H1 (cell line): ENCODE measurements at regions not wholly inside any gene's neighbourhood (a gene's known extent, or its start where the extent isn't known, plus 50 kb on each side); places are given as distances from the start of the nearest gene placed in this dataset.
A peak's percentile ranks its signal among the peaks of the same experiment; 100 is the strongest.

Source experiments
- CTCF ChIA-PET: fragments of 300-600 bp; sonication (Branson Sonifier 250); formaldehyde crosslinking; loops from one replicate; lab custom pipeline; 2021; ENCODE audit not compliant: partially characterized antibody; lab: Charles Lee
- POLR2A ChIA-PET: fragments of 300-600 bp; sonication (Branson Sonifier 250); formaldehyde crosslinking; loops from one replicate; lab custom pipeline; 2021; ENCODE audit warnings: inconsistent platforms; ENCODE audit not compliant: partially characterized antibody; lab: Charles Lee
- DNase-seq, 2 experiments: peaks; one replicate each; pipeline versions ENCODE4 v3.0.0 to v3.0.0-alpha.2; 2010 to 2022; ENCODE audit warnings: low spot score in 2 of 2, low read depth in 1 of 2, mixed read lengths in 1 of 2
- FAIRE-seq: peaks from 2 replicates; lab custom pipeline; 2011; peaks lifted over from hg19 to GRCh38; lab: Jason Lieb, UNC
- H2AFZ ChIP-seq: 2 replicates; pipeline ENCODE4 v1.8.1; 2012; ENCODE audit warnings: low read length, inconsistent platforms
- H2AK5ac ChIP-seq: 2 replicates; pipeline ENCODE4 v1.6.1; 2013; ENCODE audit warnings: low read depth, low read length
- H2BK120ac ChIP-seq: replicated peaks from 2 replicates; pipeline ENCODE3; 2013; ENCODE audit warnings: low read depth, low read length, inconsistent platforms
- H2BK12ac ChIP-seq: 2 replicates; pipeline ENCODE4 v1.6.1; 2013; ENCODE audit warnings: low read depth, low read length
- H2BK15ac ChIP-seq: 2 replicates; pipeline ENCODE4 v1.6.1; 2013; ENCODE audit warnings: low read length
- H2BK20ac ChIP-seq: 2 replicates; pipeline ENCODE4 v1.6.1; 2013; ENCODE audit warnings: low read length
- H2BK5ac ChIP-seq: 2 replicates; pipeline ENCODE4 v1.6.1; 2013; ENCODE audit warnings: low read depth, low read length
- H3K14ac ChIP-seq: 2 replicates; pipeline ENCODE4 v1.6.1; 2013; ENCODE audit warnings: inconsistent platforms; ENCODE audit not compliant: insufficient read length
- H3K18ac ChIP-seq: 2 replicates; pipeline ENCODE4 v1.6.1; 2013; ENCODE audit warnings: low read length; ENCODE audit errors: extremely low read depth
- H3K23ac ChIP-seq: 2 replicates; pipeline ENCODE4 v1.6.1; 2013; ENCODE audit warnings: inconsistent platforms; ENCODE audit not compliant: insufficient read length
- H3K23me2 ChIP-seq: 2 replicates; pipeline ENCODE4 v1.6.1; 2013; ENCODE audit warnings: low read depth, low read length
- H3K27ac ChIP-seq: 2 replicates; pipeline ENCODE4 v1.6.1; 2011; ENCODE audit warnings: low read depth, low read length, inconsistent platforms
- H3K27me3 ChIP-seq, 4 experiments: replicated peaks in 1 of 4; 1 replicate in 1 of 4; 2 replicates in 3 of 4; pipeline versions ENCODE4 v1.6.1 to v1.8.1; 2011 to 2013; ENCODE audit warnings: low read length in 3 of 4, mild to moderate bottlenecking in 3 of 4, inconsistent platforms in 2 of 4, mixed read lengths in 2 of 4, moderate library complexity in 1 of 4; ENCODE audit not compliant: control insufficient read depth in 3 of 4, insufficient read depth in 3 of 4; ENCODE audit errors: extremely low read depth in 1 of 4
- H3K36me3 ChIP-seq, 4 experiments: 2 replicates each; pipeline versions ENCODE4 v1.6.1 to v1.8.1; 2011 to 2013; ENCODE audit warnings: mild to moderate bottlenecking in 4 of 4, low read length in 3 of 4, moderate library complexity in 2 of 4, control low read depth in 1 of 4, inconsistent platforms in 1 of 4; ENCODE audit not compliant: insufficient read depth in 4 of 4, control insufficient read depth in 2 of 4
- H3K4ac ChIP-seq: replicated peaks from 2 replicates; pipeline ENCODE3; 2013; ENCODE audit warnings: low read length, low read depth, mixed read lengths, inconsistent platforms; ENCODE audit not compliant: insufficient read length
- H3K4me1 ChIP-seq, 4 experiments: replicated peaks in 1 of 4; 1 replicate in 1 of 4; 2 replicates in 3 of 4; pipeline versions ENCODE4 v1.6.1 to v1.8.1; 2011 to 2013; ENCODE audit warnings: low read length in 3 of 4, inconsistent platforms in 2 of 4, mixed read lengths in 1 of 4; ENCODE audit not compliant: insufficient read depth in 4 of 4, control insufficient read depth in 3 of 4
- H3K4me2 ChIP-seq, 2 experiments: 2 replicates each; pipeline versions ENCODE4 v1.6.1 to v1.8.1; 2011 to 2013; ENCODE audit warnings: low read depth in 2 of 2, low read length in 2 of 2, control low read depth in 1 of 2, inconsistent platforms in 1 of 2, mild to moderate bottlenecking in 1 of 2; ENCODE audit not compliant: insufficient read depth in 1 of 2
- H3K4me3 ChIP-seq, 4 experiments: fragments of 200-600, 300-600 bp in 1 of 4; sonication (generic), shearing (Covaris generic), sonication (Bioruptor Twin) in 1 of 4; 2 replicates each; pipeline versions ENCODE4 v1.5.1 to v1.8.1; 2011 to 2016; ENCODE audit warnings: low read length in 4 of 4, low read depth in 3 of 4, control low read depth in 2 of 4, inconsistent platforms in 2 of 4, mild to moderate bottlenecking in 2 of 4, mixed read lengths in 1 of 4, moderate library complexity in 1 of 4; ENCODE audit not compliant: insufficient read depth in 2 of 4; ENCODE audit errors: extremely low read depth in 1 of 4
- H3K56ac ChIP-seq: replicated peaks from 2 replicates; pipeline ENCODE3; 2013; ENCODE audit warnings: low read depth, mild to moderate bottlenecking, mixed read lengths, low read length, inconsistent platforms; ENCODE audit not compliant: insufficient read length
- H3K79me1 ChIP-seq: 2 replicates; pipeline ENCODE4 v1.6.1; 2013; ENCODE audit warnings: low read depth, low read length, control low read depth
- H3K79me2 ChIP-seq, 2 experiments: 2 replicates each; pipeline versions ENCODE4 v1.6.1 to v1.8.1; 2012 to 2013; ENCODE audit warnings: low read length in 2 of 2, mild to moderate bottlenecking in 2 of 2, inconsistent platforms in 1 of 2; ENCODE audit not compliant: insufficient read depth in 2 of 2, control insufficient read depth in 1 of 2
- H3K9ac ChIP-seq, 4 experiments: replicated peaks in 1 of 4; 1 replicate in 1 of 4; 2 replicates in 3 of 4; pipeline versions ENCODE4 v1.6.1 to v1.8.1; 2011 to 2013; ENCODE audit warnings: low read depth in 3 of 4, low read length in 3 of 4, control low read depth in 2 of 4, mild to moderate bottlenecking in 2 of 4, moderate library complexity in 2 of 4, inconsistent platforms in 1 of 4; ENCODE audit errors: extremely low read depth in 1 of 4
- H3K9me3 ChIP-seq, 2 experiments: 2 replicates each; pipeline versions ENCODE4 v1.6.1 to v1.8.1; 2012 to 2013; ENCODE audit warnings: mild to moderate bottlenecking in 2 of 2, moderate library complexity in 2 of 2, control low read depth in 1 of 2, inconsistent platforms in 1 of 2, low read depth in 1 of 2, low read length in 1 of 2, mixed read lengths in 1 of 2; ENCODE audit not compliant: insufficient read depth in 2 of 2
- H4K20me1 ChIP-seq, 2 experiments: replicated peaks in 1 of 2; 2 replicates each; pipeline versions ENCODE3 to v1.8.1; 2011 to 2013; ENCODE audit warnings: inconsistent platforms in 2 of 2, low read length in 2 of 2, mild to moderate bottlenecking in 1 of 2; ENCODE audit not compliant: insufficient read depth in 2 of 2, control insufficient read depth in 1 of 2
- H4K5ac ChIP-seq: 2 replicates; pipeline ENCODE4 v1.6.1; 2013; ENCODE audit warnings: low read length, low read depth, mixed read lengths, inconsistent platforms; ENCODE audit not compliant: insufficient read length
- H4K8ac ChIP-seq: 2 replicates; pipeline ENCODE4 v1.8.0; 2013; ENCODE audit warnings: mild to moderate bottlenecking, moderate library complexity, low read length, inconsistent platforms; ENCODE audit not compliant: insufficient read depth; ENCODE audit errors: extremely low read depth
- H4K91ac ChIP-seq: replicated peaks from 2 replicates; pipeline ENCODE3; 2013; ENCODE audit warnings: low read length, mixed read lengths, inconsistent platforms; ENCODE audit not compliant: insufficient read length
- ASH2L ChIP-seq: fragments of 200-600, 300-600 bp; sonication (generic); IDR thresholded peaks from one replicate; pipeline ENCODE4 v1.7.1; 2017; ENCODE audit warnings: low read length
- BACH1 ChIP-seq: IDR thresholded peaks from 2 replicates; pipeline ENCODE4 v1.6.1; 2012; ENCODE audit warnings: low read length, improper control_type of control experiment
- BCL11A ChIP-seq, 2 experiments: IDR thresholded peaks; one replicate each; pipeline ENCODE4 v1.6.1; 2011; ENCODE audit warnings: low read depth in 2 of 2, low read length in 2 of 2, mild to moderate bottlenecking in 2 of 2
- CREB1 ChIP-seq: IDR thresholded peaks from 2 replicates; pipeline ENCODE4 v1.6.1; 2012; ENCODE audit warnings: inconsistent platforms
- CTBP2 ChIP-seq: IDR thresholded peaks from 2 replicates; pipeline ENCODE4 v1.7.0; 2011; ENCODE audit warnings: borderline replicate concordance, mild to moderate bottlenecking, moderate library complexity, mixed read lengths, low read length; ENCODE audit not compliant: insufficient read depth, insufficient read length
- CTCF ChIP-seq, 3 experiments: IDR thresholded peaks; 1 replicate in 2 of 3; 2 replicates in 1 of 3; pipeline versions ENCODE4 v1.5.1 to v1.6.1; 2011; ENCODE audit warnings: low read length in 3 of 3, mild to moderate bottlenecking in 3 of 3, inconsistent platforms in 2 of 3, low read depth in 1 of 3, moderate library complexity in 1 of 3; ENCODE audit not compliant: insufficient read depth in 1 of 3; ENCODE audit errors: control extremely low read depth in 1 of 3
- EZH2 ChIP-seq: fragments of 200-600 bp; sonication (generic); IDR thresholded peaks from 2 replicates; pipeline ENCODE4 v1.7.1; 2012; ENCODE audit warnings: low read depth, mild to moderate bottlenecking, moderate library complexity, low read length, inconsistent platforms; ENCODE audit not compliant: severe bottlenecking
- PHF8 ChIP-seq: fragments of 200-600 bp; sonication (generic); conservative IDR thresholded peaks from 2 replicates; pipeline ENCODE4 v1.7.1; 2012; ENCODE audit warnings: low read depth, mild to moderate bottlenecking, inconsistent platforms, low read length, moderate library complexity
- RBBP5 ChIP-seq: IDR thresholded peaks from 2 replicates; pipeline ENCODE4 v1.7.1; 2012; ENCODE audit warnings: low read depth, mild to moderate bottlenecking, inconsistent platforms, low read length, moderate library complexity, borderline replicate concordance
- RXRA ChIP-seq: IDR thresholded peaks from 2 replicates; pipeline ENCODE4 v1.6.1; 2011; ENCODE audit warnings: low read depth, mild to moderate bottlenecking, low read length, moderate library complexity; ENCODE audit not compliant: insufficient read depth
- SIRT6 ChIP-seq: IDR thresholded peaks from one replicate; pipeline ENCODE4 v1.7.1; 2012; ENCODE audit warnings: low read length, inconsistent platforms
- TCF12 ChIP-seq: IDR thresholded peaks from 2 replicates; pipeline ENCODE4 v1.6.1; 2011; ENCODE audit warnings: low read depth, mild to moderate bottlenecking, low read length
- YY1 ChIP-seq: IDR thresholded peaks from 2 replicates; pipeline ENCODE4 v1.6.1; 2011; ENCODE audit warnings: low read depth, mild to moderate bottlenecking, low read length
- WGBS, 2 experiments: shearing (Covaris generic) in 1 of 2; methylation state at CpG; one replicate each; pipeline versions ENCODE4 v1.1.6 to v1.1.7; 2013 to 2015; ENCODE audit warnings: low lambda C conversion rate in 2 of 2, mixed read lengths in 2 of 2, inconsistent platforms in 1 of 2, low coverage in 1 of 2, missing lambda C conversion rate in 1 of 2; ENCODE audit not compliant: insufficient replicate concordance in 2 of 2, insufficient coverage in 1 of 2, insufficient read length in 1 of 2; ENCODE audit errors: extremely low coverage in 1 of 2, missing lambda C conversion rate in 1 of 2; 5-methylcytosine and 5-hydroxymethylcytosine counted together

- DNase-seq, result no peak
- no peak overlapping the region for H3K56ac ChIP-seq
- H3K14ac ChIP-seq, result no peak overlapping the region
- H2BK120ac ChIP-seq, result no peak overlapping the region
- POLR2A ChIA-PET, result interaction anchor here (1.3 kb wide), 1 partner anchor 9 kb away, joined by 3 read pairs; no protein-coding TSS in a partner anchor
- 83% methylated on average over 2 of the region's 2 CpGs; no CpG with 5 or more reads in 1 of the 2 experiments for WGBS, 2 experiments
- H3K9me3 ChIP-seq, result no peaks in the 10 kb centered on the region
- H3K79me1 ChIP-seq, result no peaks in the 10 kb centered on the region
- no peak overlapping the region for H3K4me3 ChIP-seq
- H3K4ac ChIP-seq, result no peak overlapping the region
- H3K79me2 ChIP-seq, result no peaks in the 10 kb centered on the region
- H3K4me1 ChIP-seq, result no peaks in the 10 kb centered on the region
- no peak overlapping the region for H3K18ac ChIP-seq
- H2BK15ac ChIP-seq, result no peak overlapping the region
- H3K23ac ChIP-seq, result no peak overlapping the region
- no peak overlapping the region for H3K9ac ChIP-seq
- no peak overlapping the region for H4K91ac ChIP-seq
- H3K27me3 ChIP-seq, result no peaks in the 10 kb centered on the region
- H3K36me3 ChIP-seq, result no peaks in the 10 kb centered on the region
- H2BK5ac ChIP-seq, result no peak overlapping the region
- H2BK12ac ChIP-seq, result no peak overlapping the region
- FAIRE-seq, result no peak
- no peak overlapping the region for H3K4me2 ChIP-seq
- H2BK20ac ChIP-seq, result no peak overlapping the region
- no peaks in the 10 kb centered on the region for H3K23me2 ChIP-seq
- no peak overlapping the region for H3K27ac ChIP-seq
- H2AFZ ChIP-seq, result peak overlapping the region; percentile 78; the same call in 1 of the 2 replicates
- H4K8ac ChIP-seq, result no peak overlapping the region
- H4K5ac ChIP-seq, result no peak overlapping the region
- no peak overlapping the region for H2AK5ac ChIP-seq
- CTCF ChIA-PET, result interaction anchor here (0.7 to 1.1 kb wide), 2 partner anchors 16 to 98 kb away, joined by 3 to 4 read pairs; no protein-coding TSS in a partner anchor
- H4K20me1 ChIP-seq, result no peaks in the 10 kb centered on the region
- no peak for TF ChIP-seq BCL11A (IDR thresholded peaks at IDR 0.05; ENCODE audit: low read depth in 2 of 2, low read length in 2 of 2)
- no peak for TF ChIP-seq ASH2L
- TF ChIP-seq PHF8, result no peak
- no peak for TF ChIP-seq CTBP2
- no peak for TF ChIP-seq SIRT6
- no peak for TF ChIP-seq CREB1
- no peak for TF ChIP-seq TCF12
- no peak for TF ChIP-seq CTCF (IDR thresholded peaks at IDR 0.05; ENCODE audit: control extremely low read depth in 1 of 3, insufficient read depth in 1 of 3, low read depth in 1 of 3, low read length in 3 of 3)
- TF ChIP-seq BACH1, result no peak
- TF ChIP-seq RXRA, result no peak
- TF ChIP-seq EZH2, result no peak
- no peak for TF ChIP-seq RBBP5
- TF ChIP-seq YY1, result no peak
Observed at GRCh38 chr13:42702716-42703115, 78.7 kb upstream of the FAM216B start.
